GM03348 (cell line): ENCODE measurements at regions not wholly inside any gene's neighbourhood (a gene's known extent, or its start where the extent isn't known, plus 50 kb on each side); places are given as distances from the start of the nearest gene placed in this dataset.
"Not testable (repeated sequence)": the region's sequence is repeated elsewhere in the genome, so short reads cannot be mapped to it uniquely, and the experiment has no call there.

Experiments used
- DNase-seq: peaks from one replicate; pipeline ENCODE4 v3.0.0; 2012; ENCODE audit warnings: low spot score

DNA sequence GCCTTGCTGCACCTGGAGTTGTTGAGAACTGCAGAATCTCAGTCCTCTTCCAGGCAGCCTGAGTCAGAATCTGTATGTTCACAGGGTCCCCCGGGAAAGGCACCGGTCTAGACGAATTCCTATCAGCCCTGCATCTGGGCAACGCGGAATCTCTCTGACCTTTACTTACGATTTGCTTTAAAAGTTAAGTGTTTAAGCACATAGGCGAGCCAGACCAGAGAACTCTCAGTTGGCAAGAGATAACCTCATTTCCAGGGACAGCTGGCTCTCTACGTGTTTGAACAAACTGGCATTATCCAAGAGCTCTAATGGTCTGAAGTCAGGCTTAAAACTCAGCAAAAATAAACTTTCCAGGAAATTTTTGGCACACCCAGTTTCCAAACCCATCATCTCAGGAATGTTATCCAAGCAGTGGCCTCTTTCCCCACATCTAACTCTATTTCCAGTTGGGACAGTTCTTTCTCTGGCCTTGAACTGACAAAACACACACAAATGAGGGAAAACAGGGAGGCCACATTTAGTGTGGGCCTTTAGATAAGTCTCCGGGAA, 53.4 kb downstream of the HES1 start:
- DNase-seq, result peak; percentile 14

DNA sequence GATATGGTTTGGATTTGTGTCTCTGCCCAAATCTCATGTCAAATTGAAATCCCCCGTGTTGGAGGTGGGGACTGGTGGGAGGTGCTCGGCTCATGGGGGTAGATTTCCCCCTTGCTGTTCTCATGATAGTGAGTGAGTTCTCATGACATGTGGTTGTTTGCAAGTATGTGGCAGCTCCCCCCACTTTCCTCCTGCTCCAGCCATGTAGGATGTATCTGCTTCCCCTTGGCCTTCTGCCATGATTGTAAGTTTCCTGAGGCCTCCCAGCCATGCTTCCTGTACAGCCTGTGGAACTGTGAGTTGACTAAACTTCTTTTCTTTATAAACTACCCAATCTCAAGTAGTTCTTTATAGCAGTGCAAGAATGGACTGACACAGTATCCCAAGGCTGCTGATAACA, 55.9 kb downstream of the HES1 start:
- not testable (repeated sequence) for DNase-seq

DNA sequence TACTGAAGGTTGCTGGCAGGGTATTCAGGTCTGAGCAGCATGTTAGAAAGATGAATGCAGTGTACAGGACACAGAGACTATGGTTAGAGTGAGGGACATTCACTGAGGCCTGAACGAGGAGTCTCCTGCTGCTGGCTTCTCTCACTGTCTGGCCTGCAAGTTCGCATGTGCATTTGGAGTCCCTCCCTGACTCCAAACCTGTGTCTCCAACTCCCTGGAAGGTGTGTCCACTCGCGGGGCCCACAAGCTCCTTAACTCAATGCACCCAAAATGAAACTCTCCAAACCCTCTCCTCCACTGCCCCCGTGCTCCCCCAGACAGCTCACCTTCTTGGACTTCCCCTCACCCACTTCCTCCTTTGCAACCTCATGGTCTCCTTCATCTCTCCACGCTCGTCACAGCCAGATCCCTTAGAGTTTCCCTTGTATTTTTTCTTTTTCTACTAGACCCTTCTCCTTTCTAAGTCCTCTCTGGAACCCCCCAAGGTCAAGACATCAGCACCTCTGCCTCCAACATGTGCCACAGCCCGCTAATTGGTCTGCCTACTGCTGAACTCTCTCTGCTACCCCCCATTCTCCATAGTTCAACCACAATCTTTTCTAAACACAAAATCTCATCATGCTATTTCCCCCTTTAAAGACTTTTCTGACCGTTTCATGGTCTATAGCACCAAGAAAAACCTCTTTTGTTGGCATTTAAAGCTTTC, 58.3 kb downstream of the HES1 start:
- DNase-seq, result no peak

DNA sequence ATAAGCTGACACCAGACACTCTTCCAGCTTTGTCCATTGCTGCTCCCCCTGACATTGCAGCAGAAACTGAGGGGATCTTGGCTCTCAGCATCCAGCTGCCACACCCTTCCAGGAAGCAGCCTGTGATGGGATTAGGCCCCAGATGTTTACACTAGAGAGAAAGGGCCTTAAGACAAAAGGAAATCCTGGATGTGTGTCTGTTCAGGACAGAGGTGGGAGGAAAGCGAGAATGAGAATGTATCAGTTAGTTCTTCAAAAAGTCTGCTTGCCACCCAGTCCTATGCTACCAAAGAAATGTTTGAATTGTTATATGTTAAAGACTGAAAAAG, 58.8 kb downstream of the HES1 start:
- no peak for DNase-seq

DNA sequence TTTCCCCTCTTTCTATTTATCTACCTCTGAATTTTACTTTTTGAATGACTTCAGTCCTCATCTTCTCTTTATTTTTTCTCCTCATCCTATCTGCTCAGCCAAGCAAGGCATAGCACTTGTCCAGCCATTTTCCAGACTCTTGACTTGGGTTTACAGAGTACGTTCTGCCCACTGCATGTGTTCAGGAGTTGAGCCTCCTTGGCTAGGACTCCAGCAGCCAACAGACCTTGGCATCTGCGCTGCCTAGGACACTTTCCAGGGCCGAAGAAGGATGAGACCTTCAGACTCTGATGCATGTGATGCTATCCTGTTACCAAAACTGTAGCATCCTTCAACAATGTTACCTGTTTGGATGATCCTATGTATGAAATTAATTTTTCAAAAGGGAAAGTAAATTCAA, 59.7 kb downstream of the HES1 start:
- DNase-seq, result no peak

DNA sequence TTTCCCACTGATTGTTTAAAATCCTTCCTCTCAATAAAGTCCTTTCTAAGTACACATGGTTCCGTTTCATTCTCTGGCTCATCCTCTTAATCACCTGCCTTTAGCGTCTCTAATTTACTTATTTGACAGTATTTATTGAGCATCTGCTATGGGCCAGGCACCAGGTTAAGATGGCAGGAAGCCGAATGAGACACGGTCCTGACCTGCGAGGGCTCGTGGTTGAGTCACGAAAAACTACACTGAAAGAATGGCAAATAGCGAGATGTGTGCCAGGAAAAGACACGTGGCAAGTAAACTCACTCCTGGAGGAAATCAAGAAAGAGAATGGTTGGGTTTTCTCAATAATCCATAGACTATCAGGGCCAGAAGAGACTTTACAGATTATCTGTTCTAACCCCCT, 60.9 kb downstream of the HES1 start:
- DNase-seq, result no peak

DNA sequence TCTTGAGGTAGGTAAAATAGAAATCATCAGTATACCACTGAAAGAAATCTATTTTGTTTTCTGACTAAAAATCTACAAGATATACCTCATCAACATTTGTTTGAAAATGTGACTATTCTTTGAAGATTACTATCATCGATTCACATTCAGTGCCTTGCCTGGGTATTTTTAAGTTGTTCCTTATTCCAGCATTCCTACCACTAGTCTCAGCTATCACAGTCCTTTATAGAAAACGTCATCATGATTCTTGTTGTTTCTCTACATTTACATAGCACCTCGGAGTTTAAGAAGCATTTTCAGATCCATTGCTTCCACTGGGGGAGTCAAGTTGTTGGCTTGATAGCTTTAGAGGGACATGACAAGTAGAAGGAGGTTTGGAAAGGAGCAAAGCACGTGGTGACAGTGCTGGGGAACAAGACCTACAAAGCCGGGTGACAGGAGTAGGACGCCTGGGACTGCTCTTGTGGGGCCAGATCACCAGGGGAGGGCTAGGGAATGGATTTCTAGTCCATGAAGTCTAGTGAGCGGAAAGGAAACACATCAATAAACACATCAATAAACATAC, 61.5 kb downstream of the HES1 start:
- DNase-seq, result no peak

DNA sequence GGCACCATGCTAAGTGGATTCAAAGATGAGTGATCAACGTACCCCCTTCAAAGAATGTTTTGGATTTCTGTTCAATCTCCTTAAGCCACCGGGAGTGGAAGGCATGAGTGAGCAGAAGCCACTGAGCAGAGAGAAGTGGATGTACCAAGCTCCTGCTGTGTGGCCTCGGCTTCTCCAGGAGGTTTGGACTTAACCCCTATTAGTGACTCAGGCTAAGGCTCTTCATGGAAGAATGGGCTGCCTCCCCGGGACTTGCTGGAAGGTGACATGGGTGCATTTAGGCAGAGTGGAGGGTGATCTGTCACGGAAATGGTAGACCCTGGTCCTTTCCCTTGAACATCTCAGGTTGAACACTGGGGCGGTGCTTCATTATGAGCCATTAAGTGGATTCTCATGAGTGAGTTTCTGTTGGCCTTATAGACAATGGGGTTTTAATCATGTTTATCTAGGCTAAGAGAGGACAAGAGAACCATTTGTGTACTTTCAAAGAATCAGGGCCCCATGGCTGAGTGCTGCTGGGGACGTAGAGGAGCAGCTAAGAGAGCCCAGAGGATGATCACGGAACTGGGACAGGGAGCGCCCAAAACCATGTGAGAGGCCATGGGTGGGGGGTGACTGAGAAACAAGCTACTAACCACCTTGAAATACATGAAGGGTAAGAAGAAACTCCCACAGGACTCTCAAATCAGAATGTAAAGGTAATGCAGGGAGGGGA, 62.2 kb downstream of the HES1 start:
- DNase-seq, result no peak

DNA sequence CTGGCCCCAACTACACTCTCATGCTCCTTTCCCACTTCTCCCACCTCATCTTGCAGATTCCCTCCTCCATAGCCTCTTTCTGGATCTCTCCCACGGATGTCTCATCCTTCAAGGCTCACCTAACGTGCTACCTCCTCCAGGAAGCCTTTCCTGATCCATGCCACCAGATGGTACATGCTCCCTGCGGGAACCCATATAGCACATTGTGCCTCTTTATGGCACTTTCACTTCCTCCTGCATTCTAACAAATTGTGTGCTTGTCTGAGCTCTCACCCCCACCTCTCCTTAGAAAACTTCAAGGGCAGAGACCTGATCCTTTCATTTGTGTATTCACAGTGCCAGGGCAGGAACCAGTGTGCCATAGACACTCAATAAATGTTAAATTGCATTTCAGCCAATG, 63.0 kb downstream of the HES1 start:
- DNase-seq, result no peak

DNA sequence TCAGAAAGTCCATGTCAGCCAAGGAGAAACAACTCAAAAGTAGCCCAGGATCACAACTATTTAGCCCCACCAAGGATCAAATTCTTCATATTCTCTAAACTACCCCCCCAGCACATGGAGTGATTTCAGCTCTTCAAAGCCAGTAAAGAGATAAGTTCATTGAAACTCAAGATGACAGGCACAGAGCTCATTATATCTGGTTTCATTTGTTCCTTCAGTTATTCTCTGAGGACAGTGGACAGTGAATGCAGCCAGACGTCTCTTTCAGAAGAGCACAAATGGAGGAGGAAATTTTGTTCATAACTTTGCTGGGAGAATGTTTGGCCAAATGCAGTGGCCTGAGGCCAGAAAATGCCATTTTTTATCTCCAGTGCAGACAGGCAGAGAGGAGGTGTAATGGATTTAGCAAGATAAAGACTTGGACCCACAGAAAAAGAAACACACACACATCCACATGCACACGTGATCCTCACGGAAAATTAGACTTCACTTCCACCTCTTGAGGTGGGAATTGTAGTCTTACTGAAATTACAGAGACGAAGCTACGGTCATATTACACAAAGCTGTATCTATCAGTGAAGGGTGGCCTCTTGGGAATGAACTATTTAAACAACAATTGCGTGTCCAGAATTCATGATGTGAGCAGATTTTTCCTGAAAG, 64.6 kb downstream of the HES1 start:
- no peak for DNase-seq

DNA sequence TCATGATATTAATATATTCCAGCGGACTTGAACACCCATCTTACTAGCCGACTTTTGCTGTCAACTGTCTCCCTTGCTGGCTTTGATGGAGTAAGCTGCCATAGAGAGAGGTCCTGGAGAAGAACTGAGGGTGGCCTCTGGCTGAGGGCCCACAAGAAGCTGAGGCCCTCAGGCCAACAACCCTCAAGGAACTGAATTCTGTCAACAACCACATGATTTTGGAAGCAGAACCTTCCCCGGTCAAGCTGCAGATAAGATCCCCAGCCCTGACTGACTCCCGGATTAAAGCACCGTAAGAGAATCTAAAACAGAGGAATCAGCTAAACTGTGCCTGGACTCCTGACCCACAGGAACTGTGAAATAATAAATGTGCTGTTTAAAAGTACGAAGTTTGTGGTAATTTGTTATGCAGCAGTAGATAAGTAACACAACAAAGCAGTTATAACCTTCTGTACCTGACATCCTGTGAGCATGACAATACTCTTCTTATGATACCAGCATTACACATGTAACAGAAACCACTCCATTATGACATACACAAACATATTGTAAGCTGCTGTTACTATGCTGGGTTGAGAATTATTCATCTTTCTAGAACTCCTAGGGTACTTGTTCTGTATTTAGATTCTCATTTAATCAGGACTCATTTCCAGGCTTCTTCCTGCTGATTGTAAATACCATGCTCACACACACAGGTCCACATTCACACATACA, 66.2 kb downstream of the HES1 start:
- DNase-seq, result no peak

DNA sequence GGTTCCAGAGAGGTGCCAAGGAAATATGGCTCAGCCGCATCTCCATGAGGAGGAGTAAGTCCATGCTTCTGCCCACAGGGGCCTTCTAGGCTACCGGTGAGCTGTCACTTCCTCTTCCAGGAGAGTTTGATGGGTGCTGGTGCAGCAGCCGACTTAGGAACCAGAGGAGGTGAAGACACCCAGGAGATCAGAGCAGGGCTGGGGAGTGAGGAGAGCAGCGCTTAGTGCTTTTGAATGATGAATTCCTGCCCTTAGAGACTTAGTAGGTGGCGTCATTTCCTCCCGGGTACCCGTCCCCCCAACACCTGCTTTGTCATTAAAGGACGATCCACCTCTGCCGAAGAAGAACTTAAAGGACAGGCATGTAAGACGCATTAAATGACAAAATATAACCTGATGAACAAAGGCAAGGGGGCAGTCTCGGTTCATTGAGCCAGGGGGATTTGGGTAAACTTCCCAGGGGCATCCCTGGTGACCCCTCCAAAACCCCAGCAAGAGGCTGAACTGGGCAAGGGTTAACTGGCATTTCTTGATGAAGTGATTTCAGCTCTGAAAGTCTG, 67.6 kb downstream of the HES1 start:
- DNase-seq, result no peak

DNA sequence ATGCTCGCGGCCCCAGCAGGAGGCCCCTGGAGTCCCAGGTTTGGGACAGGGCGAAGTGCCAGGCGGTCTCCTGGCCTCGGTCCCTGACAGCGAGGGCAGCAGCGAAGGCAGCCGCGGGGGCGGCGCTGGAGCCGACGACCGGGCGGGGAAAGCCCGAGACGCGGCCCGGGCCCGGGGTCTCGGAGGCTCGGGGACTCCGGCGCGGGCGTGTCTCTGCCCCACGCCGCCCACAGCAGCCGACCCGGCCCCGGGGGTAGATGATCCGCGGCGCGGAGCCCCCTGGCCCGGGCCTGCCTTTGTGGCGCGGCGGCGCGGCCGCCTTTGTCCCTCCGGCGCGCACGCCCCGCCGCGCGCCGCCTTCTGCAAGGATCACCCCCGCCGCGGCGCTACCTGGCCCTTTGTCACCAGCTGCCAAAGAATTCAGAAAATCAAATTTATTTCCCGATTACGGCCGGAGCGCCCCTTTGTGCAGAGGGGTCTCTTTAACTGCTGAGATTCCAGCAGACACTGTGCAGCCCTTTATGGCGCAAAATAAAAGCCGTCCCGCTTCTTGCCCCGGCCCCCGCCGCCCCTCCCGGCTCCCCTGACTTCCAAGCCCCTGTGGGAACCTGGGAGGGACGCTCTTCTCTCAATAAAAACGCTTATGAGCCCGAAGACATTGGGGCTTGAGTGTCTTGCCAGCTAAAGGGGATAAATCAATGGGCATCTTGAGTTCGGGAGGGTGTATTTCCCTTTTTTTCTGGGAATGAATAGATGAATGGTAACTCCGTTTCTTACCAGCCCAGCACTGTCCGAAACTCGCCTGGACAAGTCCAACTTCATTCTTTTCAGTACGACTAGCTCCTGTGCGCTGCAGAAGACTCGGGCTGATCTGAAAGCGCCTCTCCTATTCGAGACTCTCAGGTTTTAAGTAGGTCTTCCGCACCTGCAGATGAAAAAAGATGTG, 68.4 kb downstream of the HES1 start:
- no peak for DNase-seq

DNA sequence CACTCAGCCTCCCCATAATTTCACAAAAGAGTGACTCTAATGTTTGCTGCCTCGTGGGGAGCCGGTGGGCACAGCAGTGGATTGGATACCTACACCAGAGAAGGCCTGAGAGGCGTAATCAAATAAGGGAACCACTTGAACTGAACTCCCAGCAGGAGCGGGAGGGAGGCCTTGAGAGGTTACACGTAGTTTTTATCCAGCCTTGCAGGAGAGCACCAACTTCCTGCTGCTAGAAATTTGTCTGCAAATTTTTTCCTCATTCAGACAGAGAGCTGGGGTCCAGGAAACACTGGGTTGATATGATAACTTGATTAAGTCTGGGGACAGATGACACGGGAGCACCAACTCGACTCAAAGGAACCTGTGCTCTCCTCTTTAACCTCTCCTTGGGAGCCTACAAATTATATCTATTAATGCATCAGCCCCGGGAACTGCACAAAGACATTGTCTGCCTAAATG, 69.8 kb downstream of the HES1 start:
- DNase-seq, result no peak

DNA sequence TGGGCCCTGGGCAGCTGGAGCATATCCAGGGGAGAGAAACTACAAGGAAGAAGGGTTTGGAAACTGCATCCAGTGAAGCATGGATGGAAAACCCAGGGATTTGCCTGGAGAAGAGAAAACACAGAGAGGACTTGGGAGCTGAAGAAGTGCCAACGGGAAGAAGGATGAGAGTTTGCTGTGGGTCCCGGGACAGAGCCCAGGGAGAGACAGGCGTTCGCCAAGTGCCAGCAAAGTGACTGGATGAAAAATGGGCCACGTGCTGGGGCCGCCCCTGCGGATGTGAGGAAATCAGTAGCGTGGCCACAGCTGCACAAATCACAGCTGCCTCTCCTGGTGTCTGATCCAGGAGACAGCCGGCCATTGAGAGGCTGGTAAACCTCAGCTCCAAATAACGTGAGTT, 70.4 kb downstream of the HES1 start:
- DNase-seq, result peak; percentile 42

DNA sequence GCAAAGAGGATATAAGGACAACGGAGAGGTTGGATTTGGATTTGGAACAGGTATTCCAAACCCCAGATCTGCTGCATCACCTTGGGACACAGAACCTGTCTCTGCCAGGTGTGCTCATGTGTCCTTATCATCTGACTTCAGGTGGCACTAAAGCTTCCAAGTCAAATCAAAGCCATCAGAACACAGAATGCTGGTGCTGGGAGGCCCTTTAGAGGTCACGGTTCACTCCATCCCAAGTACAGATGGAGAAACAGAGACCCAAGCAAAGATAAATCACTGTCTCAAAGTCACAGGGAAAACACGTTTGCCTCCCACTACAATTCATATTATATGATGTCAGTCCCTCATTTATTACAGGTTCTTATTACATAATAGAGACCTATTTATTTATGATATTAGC, 72.8 kb downstream of the HES1 start:
- no peak for DNase-seq

DNA sequence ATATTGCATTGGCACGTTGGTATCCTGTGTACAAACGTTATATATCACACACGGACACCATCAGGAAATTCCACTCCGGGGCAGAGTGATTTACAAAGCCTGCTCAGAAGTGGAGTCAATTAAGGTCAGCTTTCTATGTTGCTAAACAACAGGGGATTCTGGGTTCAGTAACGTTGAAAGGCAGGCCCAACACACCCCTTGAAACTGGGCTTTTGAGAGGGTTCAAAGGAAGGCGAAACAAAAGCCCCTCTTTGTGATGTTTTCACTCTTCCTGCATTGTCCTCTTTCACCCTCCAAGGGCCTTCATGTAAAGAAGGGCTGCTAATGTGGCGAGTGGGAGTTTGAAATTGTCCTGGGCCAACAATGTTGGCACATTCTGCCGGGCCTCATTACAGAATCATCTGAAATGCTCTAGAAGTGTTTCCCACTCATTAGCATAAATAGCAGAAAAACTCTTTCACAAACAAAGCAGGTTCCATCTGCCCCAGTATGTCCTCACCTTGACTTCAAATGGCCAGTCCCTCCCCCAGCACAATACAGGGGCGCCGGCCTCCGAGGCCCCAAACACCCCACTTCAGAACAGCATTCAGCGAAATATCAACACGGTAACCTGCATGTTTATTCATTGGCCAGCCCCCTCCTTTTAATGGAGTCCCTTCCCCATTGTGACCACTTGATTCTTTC, 76.4 kb downstream of the HES1 start:
- DNase-seq, result no peak

DNA sequence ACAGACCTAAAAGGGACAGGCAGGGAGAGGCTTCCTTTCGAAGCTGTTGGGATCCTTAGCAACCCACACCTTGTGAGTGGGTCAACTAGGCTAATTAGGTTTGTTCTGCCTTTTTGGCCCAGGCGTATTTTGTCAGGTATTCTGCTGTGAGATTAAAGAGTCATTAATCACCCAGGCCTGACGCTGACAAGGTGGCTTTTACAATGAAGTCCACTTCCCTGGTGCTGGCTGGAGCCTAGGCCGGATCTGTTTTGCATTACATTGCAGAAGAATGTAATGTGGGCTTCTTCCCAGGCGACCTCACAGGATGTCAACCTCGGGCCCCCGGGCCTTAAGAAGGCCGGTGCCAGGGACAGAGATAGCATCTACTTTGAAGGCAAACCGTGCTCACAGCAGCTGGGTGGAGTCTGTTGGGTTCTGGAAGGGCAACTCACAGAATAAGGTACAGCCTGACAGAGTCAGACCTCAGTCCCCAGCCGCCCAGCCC, 76.9 kb downstream of the HES1 start:
- DNase-seq, result no peak

DNA sequence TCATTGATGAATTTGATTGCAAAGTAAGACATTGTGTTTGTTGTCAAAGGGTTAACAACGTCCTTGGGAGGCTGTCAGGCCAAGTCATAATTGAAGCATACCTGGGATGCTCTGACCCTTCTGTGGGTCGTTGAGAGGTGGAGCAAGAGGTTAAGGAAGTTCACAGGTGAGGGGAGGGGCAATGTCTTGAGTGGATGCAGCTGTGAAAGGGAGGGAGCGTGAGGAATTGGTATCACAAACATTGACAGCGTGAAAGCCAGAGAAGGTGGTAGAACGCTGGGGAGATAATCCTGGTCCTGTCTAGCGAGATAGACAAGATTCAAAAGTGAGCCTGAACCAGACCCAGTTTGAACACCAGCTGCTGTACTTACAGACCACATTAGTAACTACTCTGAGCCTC, 79.4 kb downstream of the HES1 start:
- no peak for DNase-seq
